GM21526 (cell line): ENCODE measurements at regions not wholly inside any gene's neighbourhood (a gene's known extent, or its start where the extent isn't known, plus 50 kb on each side); places are given as distances from the start of the nearest gene placed in this dataset.
"Not testable (repeated sequence)": the region's sequence is repeated elsewhere in the genome, so short reads cannot be mapped to it uniquely, and the experiment has no call there.

Source experiments
- ATAC-seq: cut with Tn5 transposase; IDR thresholded peaks from one replicate; pipeline ENCODE4 v1.9.1; 2021; ENCODE audit warnings: moderate library complexity; ENCODE audit not compliant: unreplicated experiment, low FRiP score

GRCh38 chr14:65833267-65833880 lies 420.8 kb downstream of the FUT8 start:
- no peak for ATAC-seq

DNA sequence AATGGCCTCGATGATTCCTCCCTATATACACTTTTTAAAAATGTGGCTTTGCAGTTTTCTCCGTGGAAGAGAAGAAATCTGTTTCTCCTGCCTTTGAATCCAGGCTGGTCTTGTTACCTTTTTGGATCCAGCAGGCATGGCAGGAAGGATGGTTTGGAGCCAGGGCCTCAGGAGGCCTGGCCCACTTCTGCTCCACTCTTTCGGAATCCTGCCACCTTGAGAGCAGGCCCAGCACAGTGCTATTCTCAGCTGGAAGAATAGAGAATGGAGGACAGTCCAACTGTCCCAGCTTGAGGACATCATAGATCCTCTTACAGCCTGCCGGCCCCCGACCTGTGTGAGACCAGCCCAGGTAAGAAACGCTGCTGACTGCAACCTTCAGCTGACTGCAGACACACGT lies 421.5 kb downstream of the FUT8 start:
- no peak for ATAC-seq

DNA sequence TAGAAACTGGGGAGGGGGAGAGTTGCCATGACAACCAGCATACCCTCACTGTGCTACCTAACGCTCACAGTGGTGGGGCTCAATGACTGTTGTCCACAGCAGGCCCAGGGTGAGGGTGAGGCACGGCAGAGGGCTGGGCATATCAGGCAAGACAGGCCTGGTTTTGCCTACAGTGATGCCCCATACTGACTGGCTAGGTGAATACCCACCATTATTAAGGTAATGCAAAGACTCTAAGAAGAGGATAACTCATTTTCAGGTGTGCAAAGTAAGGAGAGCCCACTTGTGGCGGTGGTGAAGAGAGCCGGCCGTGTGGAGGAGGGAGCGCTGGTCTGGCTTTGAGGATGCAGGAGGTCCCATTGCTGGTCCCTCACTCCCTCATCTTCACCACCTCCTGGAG lies 422.3 kb downstream of the FUT8 start:
- ATAC-seq, result no peak

- ATAC-seq, result no peak
Observed at GRCh38 chr14:65835501-65835900, 423.0 kb downstream of the FUT8 start.

GRCh38 chr14:65838565-65838964 lies 426.0 kb downstream of the FUT8 start:
- no peak for ATAC-seq

DNA sequence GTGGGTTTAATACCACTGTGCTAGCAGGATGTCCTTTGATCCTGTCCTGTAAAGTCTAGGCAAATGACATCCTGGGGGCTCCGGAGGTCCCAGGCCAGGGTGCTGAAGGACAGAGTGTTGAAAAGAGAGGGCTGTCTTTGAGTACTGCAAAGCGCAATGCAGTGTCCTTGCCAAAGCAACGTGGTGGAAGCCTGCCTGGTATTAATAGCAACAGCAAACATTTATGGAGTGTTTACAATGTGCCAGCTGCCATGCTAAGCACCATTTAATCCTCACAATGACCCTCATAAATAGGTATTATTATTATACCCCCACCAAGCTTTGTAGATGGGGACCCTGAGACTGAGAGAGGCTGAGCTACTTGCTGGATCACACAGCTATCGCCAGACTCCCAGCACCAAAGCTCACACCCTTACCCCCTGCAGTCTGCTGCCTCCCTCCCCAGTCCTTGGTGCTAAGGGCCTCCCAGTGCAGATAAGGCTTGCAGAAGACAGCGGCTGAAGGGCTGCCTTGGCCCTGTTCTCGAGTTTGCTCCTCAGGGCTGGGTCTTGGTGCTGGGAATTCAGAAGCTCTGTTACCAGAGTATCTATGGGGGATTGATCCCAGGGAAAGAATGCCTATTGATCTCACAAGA lies 427.7 kb downstream of the FUT8 start:
- ATAC-seq, result no peak

DNA sequence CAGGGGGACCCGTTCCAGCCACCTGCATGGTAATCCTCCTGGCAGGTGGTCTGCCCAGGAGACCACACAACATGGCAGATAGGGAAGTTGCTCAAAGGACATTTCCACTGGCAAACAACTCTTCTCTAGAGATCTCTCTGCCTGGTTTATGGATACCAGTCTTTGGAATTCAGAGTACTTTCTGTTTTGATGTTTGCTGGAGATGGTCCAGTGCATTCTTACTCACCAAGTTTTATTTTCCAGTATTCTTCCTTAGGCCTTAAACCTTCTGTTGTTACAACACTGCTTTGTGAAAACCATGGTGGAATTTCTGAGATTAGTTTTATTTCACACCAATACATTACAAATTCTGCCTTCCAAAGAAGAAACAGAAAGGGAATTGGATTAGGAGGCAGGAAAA lies 428.3 kb downstream of the FUT8 start:
- ATAC-seq, result no peak

- ATAC-seq, result no peak
Observed at GRCh38 chr14:65846196-65846868, 433.8 kb downstream of the FUT8 start.

GRCh38 chr14:65847075-65847847 lies 434.7 kb downstream of the FUT8 start:
- peak; percentile 61 for ATAC-seq

- not testable (repeated sequence) for ATAC-seq
Observed at GRCh38 chr14:65847931-65848330, 435.4 kb downstream of the FUT8 start.

DNA sequence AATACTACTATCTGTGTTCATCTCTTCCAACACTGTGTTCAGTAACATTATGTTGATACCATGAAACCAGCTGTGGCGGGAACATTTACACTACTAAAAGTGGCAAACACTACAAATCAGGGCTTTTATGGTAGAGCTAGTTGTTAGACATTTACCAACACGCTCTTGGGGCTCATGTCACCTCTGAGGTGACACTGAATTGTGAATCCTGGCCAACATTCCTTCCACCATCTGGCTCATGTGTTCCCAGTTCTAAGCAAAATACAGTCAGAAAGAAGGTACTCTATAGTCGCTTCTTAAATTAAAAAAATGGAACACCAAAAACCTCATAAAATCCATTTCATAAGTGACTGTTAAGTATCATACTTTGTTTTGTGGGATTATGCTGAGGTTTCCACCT lies 436.6 kb downstream of the FUT8 start:
- ATAC-seq, result no peak

DNA sequence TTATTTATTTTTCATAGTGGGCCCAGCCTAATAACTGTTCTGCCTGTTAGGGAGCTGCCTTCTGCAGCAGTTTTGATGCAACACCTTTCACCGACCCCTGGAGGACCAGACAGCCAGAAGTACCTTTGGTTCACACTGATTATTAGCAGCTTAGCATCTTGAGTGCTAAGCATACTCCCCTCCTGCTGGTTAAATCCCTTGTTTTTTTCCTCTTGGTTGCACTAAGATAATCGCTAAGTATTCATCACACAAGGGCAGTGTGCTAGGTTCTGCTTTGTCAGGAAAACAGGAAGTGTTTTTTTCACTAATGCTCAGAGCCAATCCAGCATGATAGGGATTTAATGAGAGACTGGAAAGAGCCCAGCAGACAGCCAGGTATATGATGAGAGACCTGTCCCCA lies 437.0 kb downstream of the FUT8 start:
- ATAC-seq, result no peak

- no peak for ATAC-seq
Observed at GRCh38 chr14:65850429-65851135, 438.1 kb downstream of the FUT8 start.

- ATAC-seq, result no peak
Observed at GRCh38 chr14:65852689-65853088, 440.2 kb downstream of the FUT8 start.

DNA sequence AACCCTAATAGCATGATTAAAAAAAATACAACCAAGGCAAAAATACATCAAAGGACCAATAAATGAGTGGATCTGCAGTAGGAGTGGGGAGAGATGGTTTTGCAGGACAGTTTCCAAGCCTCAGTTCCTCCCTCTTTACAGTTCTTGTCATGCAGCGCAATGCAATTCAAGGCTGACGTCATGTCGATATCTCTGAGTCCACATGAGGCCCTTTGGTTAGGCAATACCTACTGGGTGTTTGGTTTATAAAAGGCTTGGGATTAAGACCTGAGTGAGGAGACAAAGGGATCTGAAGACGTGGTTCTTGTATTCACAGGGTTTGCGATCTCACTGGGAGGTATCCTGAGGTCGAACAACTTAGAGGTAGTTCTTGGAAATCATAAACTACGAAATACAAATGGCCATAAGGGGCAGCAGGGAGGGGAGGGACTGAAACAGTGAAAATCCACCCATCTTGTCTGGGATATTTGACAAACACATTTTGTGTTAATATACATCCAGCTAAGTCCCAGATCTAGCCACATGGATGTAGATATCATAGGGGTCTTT lies 441.0 kb downstream of the FUT8 start:
- no peak for ATAC-seq

GRCh38 chr14:65854215-65854614 lies 441.7 kb downstream of the FUT8 start:
- ATAC-seq, result no peak

- no peak for ATAC-seq
Observed at GRCh38 chr14:65860956-65861611, 448.6 kb downstream of the FUT8 start.

- no peak for ATAC-seq
Observed at GRCh38 chr14:65864549-65864948, 452.0 kb downstream of the FUT8 start.

DNA sequence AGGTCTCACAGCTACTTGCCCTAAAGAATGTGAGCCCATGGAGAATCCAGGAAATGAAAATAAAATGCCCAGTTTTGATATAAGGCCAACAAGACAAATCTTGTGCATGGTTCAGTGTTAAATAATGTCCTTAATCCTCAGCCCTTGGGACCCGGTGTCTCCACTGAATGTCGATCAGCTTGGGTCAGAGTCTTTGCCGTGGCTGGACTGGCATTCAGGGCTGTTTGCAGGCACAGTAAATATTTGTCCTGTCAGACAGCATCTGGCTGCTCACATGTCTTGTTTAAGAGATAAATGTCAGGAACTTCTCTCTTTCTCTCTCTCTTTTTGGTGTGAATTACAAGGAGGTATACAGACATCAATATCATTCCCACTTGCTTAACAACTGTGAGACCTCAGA lies 452.5 kb downstream of the FUT8 start:
- no peak for ATAC-seq

DNA sequence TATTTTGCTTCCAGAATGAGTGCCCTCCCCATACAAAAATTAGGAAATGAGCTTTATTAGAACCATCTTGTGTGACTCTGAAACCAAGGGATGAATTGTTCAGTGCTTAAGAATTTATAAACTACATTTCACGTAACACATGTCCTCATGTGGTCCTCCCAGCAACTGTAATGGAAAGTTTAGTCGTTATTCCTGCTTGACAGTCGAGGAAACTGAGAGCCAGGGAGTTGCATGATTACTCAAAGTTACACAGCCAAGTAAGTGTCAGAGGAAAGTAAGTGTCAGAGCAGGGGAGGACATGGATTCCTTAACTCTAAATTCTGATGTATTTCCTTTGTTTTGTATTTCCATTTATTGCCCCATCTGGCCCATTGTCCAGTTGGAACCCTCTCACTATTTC lies 453.9 kb downstream of the FUT8 start:
- no peak for ATAC-seq
